ENCODE measurements at regions not wholly inside any gene's neighbourhood (a gene's known extent, or its start where the extent isn't known, plus 50 kb on each side); places are given as distances from the start of the nearest gene placed in this dataset.

- Histone ChIP-seq H3F3A (ENCODE audit: insufficient read depth) (peaks cover 22% of the 10 kb centered on the region), H3K9ac (no peak overlapping the region), H3K9me2 (ENCODE audit: insufficient read depth) (no peaks in the 10 kb centered on the region), H3K4me1 (ENCODE audit: insufficient read depth) (peaks cover 13% of the 10 kb centered on the region), H3K27ac (no peak overlapping the region), H3K79me2 (ENCODE audit: insufficient read depth) (no peaks in the 10 kb centered on the region), H4K20me1 (ENCODE audit: insufficient read depth) (no peaks in the 10 kb centered on the region), H3K4me2 (ENCODE audit: unreplicated experiment) (no peak overlapping the region), H3K36me3 (ENCODE audit: low read depth) (no peaks in the 10 kb centered on the region), H3K4me3 (no peak overlapping the region), H3K27me3 (replicated peaks; ENCODE audit: insufficient read depth) (no peaks in the 10 kb centered on the region), H3K9me3 (ENCODE audit: low read depth) (no peaks in the 10 kb centered on the region), H2AFZ (no peak overlapping the region)
- TF ChIP-seq EZH2 (IDR thresholded peaks at IDR 0.05; ENCODE audit: insufficient read depth, poor library complexity, severe bottlenecking) = no peak
- no peak for TF ChIP-seq EZH2phosphoT487 (IDR thresholded peaks at IDR 0.05; ENCODE audit: insufficient read depth, low read depth)
- peak; percentile 34 for DNase-seq
- in situ Hi-C loops (cut with MboI) = no loop called here
- 70 to 73% methylated on average over 5 of the region's 5 CpGs for WGBS, 2 experiments (ENCODE audit: low coverage in 1 of 2, low lambda C conversion rate in 2 of 2, missing lambda C conversion rate in 2 of 2)
Measured at GRCh38 chr9:87787735-87788134, 61.8 kb downstream of the CTSL start.

- TF ChIP-seq EZH2phosphoT487 (IDR thresholded peaks at IDR 0.05; ENCODE audit: insufficient read depth, low read depth) = no peak
- TF ChIP-seq EZH2 (IDR thresholded peaks at IDR 0.05; ENCODE audit: insufficient read depth, poor library complexity, severe bottlenecking) = no peak
- H3K36me3 ChIP-seq (ENCODE audit: low read depth) = no peaks in the 10 kb centered on the region
- peaks cover 26% of the 10 kb centered on the region for H3F3A ChIP-seq (ENCODE audit: insufficient read depth)
- H3K9ac ChIP-seq = peak overlapping the region; percentile 77
- peak; percentile 99 for DNase-seq
- H3K9me3 ChIP-seq (ENCODE audit: low read depth) = no peaks in the 10 kb centered on the region
- WGBS, 2 experiments (ENCODE audit: low coverage in 1 of 2, low lambda C conversion rate in 2 of 2, missing lambda C conversion rate in 2 of 2) = 16 to 17% methylated on average over 6 of the region's 6 CpGs
- peak overlapping the region; percentile 61 for H3K4me3 ChIP-seq
- H3K9me2 ChIP-seq (ENCODE audit: insufficient read depth) = no peaks in the 10 kb centered on the region
- H4K20me1 ChIP-seq (ENCODE audit: insufficient read depth) = no peaks in the 10 kb centered on the region
- peak overlapping the region; percentile 82 for H3K4me2 ChIP-seq (ENCODE audit: unreplicated experiment)
- peaks cover 24% of the 10 kb centered on the region for H3K4me1 ChIP-seq (ENCODE audit: insufficient read depth)
- H3K27me3 ChIP-seq (replicated peaks; ENCODE audit: insufficient read depth) = no peaks in the 10 kb centered on the region
- H3K27ac ChIP-seq = peak overlapping the region; percentile 97
- peak overlapping the region; percentile 62 for H2AFZ ChIP-seq
- in situ Hi-C loops (cut with MboI) = no loop called here
- no peaks in the 10 kb centered on the region for H3K79me2 ChIP-seq (ENCODE audit: insufficient read depth)
Measured at GRCh38 chr9:87792831-87793288, 66.9 kb downstream of the CTSL start.

- Histone ChIP-seq H3K4me2 (ENCODE audit: unreplicated experiment) (peak overlapping the region; percentile 82), H3K79me2 (ENCODE audit: insufficient read depth) (no peaks in the 10 kb centered on the region), H3K4me3 (peak overlapping the region; percentile 61), H3K9ac (peak overlapping the region; percentile 77), H3K36me3 (ENCODE audit: low read depth) (no peaks in the 10 kb centered on the region), H3K27me3 (replicated peaks; ENCODE audit: insufficient read depth) (no peaks in the 10 kb centered on the region), H3K27ac (peak overlapping the region; percentile 97), H3K9me3 (ENCODE audit: low read depth) (no peaks in the 10 kb centered on the region), H3K9me2 (ENCODE audit: insufficient read depth) (no peaks in the 10 kb centered on the region), H2AFZ (peak overlapping the region; percentile 62), H3K4me1 (ENCODE audit: insufficient read depth) (peaks cover 24% of the 10 kb centered on the region), H4K20me1 (ENCODE audit: insufficient read depth) (no peaks in the 10 kb centered on the region), H3F3A (ENCODE audit: insufficient read depth) (peaks cover 26% of the 10 kb centered on the region)
- in situ Hi-C loops (cut with MboI) = no loop called here
- peak; percentile 96 for DNase-seq
- no peak for TF ChIP-seq EZH2phosphoT487 (IDR thresholded peaks at IDR 0.05; ENCODE audit: insufficient read depth, low read depth)
- TF ChIP-seq EZH2 (IDR thresholded peaks at IDR 0.05; ENCODE audit: insufficient read depth, poor library complexity, severe bottlenecking) = no peak
- WGBS, 2 experiments (ENCODE audit: low coverage in 1 of 2, low lambda C conversion rate in 2 of 2, missing lambda C conversion rate in 2 of 2) = 10 to 12% methylated on average over 6 of the region's 6 CpGs
Measured at GRCh38 chr9:87793292-87793691, 67.4 kb downstream of the CTSL start.

GRCh38 chr9:87795178-87795577 lies 69.3 kb downstream of the CTSL start:
- H3K9ac ChIP-seq = no peak overlapping the region
- H4K20me1 ChIP-seq (ENCODE audit: insufficient read depth) = no peaks in the 10 kb centered on the region
- in situ Hi-C loops (cut with MboI) = no loop called here
- H3K79me2 ChIP-seq (ENCODE audit: insufficient read depth) = no peaks in the 10 kb centered on the region
- H3K4me1 ChIP-seq (ENCODE audit: insufficient read depth) = peaks cover 24% of the 10 kb centered on the region
- H3K27me3 ChIP-seq (replicated peaks; ENCODE audit: insufficient read depth) = no peaks in the 10 kb centered on the region
- H3F3A ChIP-seq (ENCODE audit: insufficient read depth) = peaks cover 26% of the 10 kb centered on the region
- H3K9me2 ChIP-seq (ENCODE audit: insufficient read depth) = no peaks in the 10 kb centered on the region
- no peak overlapping the region for H3K4me2 ChIP-seq (ENCODE audit: unreplicated experiment)
- H3K4me3 ChIP-seq = no peak overlapping the region
- no peaks in the 10 kb centered on the region for H3K36me3 ChIP-seq (ENCODE audit: low read depth)
- no peak overlapping the region for H3K27ac ChIP-seq
- TF ChIP-seq EZH2phosphoT487 (IDR thresholded peaks at IDR 0.05; ENCODE audit: insufficient read depth, low read depth) = no peak
- no peak for TF ChIP-seq EZH2 (IDR thresholded peaks at IDR 0.05; ENCODE audit: insufficient read depth, poor library complexity, severe bottlenecking)
- WGBS, 2 experiments (ENCODE audit: low coverage in 1 of 2, low lambda C conversion rate in 2 of 2, missing lambda C conversion rate in 2 of 2) = 72 to 75% methylated on average over 4 of the region's 4 CpGs
- DNase-seq = no peak
- no peaks in the 10 kb centered on the region for H3K9me3 ChIP-seq (ENCODE audit: low read depth)
- no peak overlapping the region for H2AFZ ChIP-seq

- no peak overlapping the region for H3K4me3 ChIP-seq
- no peak overlapping the region for H3K9ac ChIP-seq
- in situ Hi-C loops (cut with MboI) = no loop called here
- H3K79me2 ChIP-seq (ENCODE audit: insufficient read depth) = no peaks in the 10 kb centered on the region
- no peaks in the 10 kb centered on the region for H3K36me3 ChIP-seq (ENCODE audit: low read depth)
- H3K9me2 ChIP-seq (ENCODE audit: insufficient read depth) = no peaks in the 10 kb centered on the region
- no peaks in the 10 kb centered on the region for H4K20me1 ChIP-seq (ENCODE audit: insufficient read depth)
- peaks cover 16% of the 10 kb centered on the region for H3F3A ChIP-seq (ENCODE audit: insufficient read depth)
- H3K27ac ChIP-seq = no peak overlapping the region
- H2AFZ ChIP-seq = no peak overlapping the region
- no peaks in the 10 kb centered on the region for H3K27me3 ChIP-seq (replicated peaks; ENCODE audit: insufficient read depth)
- DNase-seq = no peak
- peaks cover 24% of the 10 kb centered on the region for H3K4me1 ChIP-seq (ENCODE audit: insufficient read depth)
- no peak overlapping the region for H3K4me2 ChIP-seq (ENCODE audit: unreplicated experiment)
- no peak for TF ChIP-seq EZH2 (IDR thresholded peaks at IDR 0.05; ENCODE audit: insufficient read depth, poor library complexity, severe bottlenecking)
- no peak for TF ChIP-seq EZH2phosphoT487 (IDR thresholded peaks at IDR 0.05; ENCODE audit: insufficient read depth, low read depth)
- H3K9me3 ChIP-seq (ENCODE audit: low read depth) = no peaks in the 10 kb centered on the region
- 93 to 97% methylated on average over 2 of the region's 2 CpGs for WGBS, 2 experiments (ENCODE audit: low coverage in 1 of 2, low lambda C conversion rate in 2 of 2, missing lambda C conversion rate in 2 of 2)
Measured at GRCh38 chr9:87796196-87796595, 70.3 kb downstream of the CTSL start.

Measured in GM23248 (cell line).